RWPE2 (cell line): ENCODE measurements at regions not wholly inside any gene's neighbourhood (a gene's known extent, or its start where the extent isn't known, plus 50 kb on each side); places are given as distances from the start of the nearest gene placed in this dataset.

ENCODE experiments used
- ATAC-seq: fragments of 200-7000 bp; cut with Tn5 transposase; 3 replicates; pipeline ENCODE4 v1.9.1; 2021; ENCODE audit warnings: low read depth
- DNase-seq: peaks from one replicate; pipeline ENCODE4 v3.0.0-alpha.2; 2020; ENCODE audit warnings: low spot score
- H3K27ac ChIP-seq: fragments of 450-650 bp; 2 replicates; pipeline ENCODE4 v1.5.1; 2017; ENCODE audit warnings: mild to moderate bottlenecking; ENCODE audit not compliant: poor library complexity, severe bottlenecking
- H3K27me3 ChIP-seq: fragments of 250-450 bp; sonication (Bioruptor Pico); 2 replicates; pipeline ENCODE4 v1.5.1; 2021; ENCODE audit warnings: mild to moderate bottlenecking, moderate library complexity; ENCODE audit not compliant: insufficient read depth, poor library complexity, severe bottlenecking
- H3K36me3 ChIP-seq: fragments of 250-450 bp; sonication (Bioruptor Pico); 2 replicates; pipeline ENCODE4 v1.5.1; 2020; ENCODE audit warnings: low read depth, mild to moderate bottlenecking, moderate library complexity
- H3K4me1 ChIP-seq: fragments of 250-450 bp; sonication (Bioruptor Pico); 2 replicates; pipeline ENCODE4 v1.5.1; 2021; ENCODE audit warnings: mild to moderate bottlenecking, moderate library complexity; ENCODE audit not compliant: insufficient read depth, poor library complexity, severe bottlenecking
- H3K4me3 ChIP-seq: fragments of 250-450 bp; sonication (Bioruptor Pico); 2 replicates; pipeline ENCODE4 v1.5.1; 2021; ENCODE audit warnings: mild to moderate bottlenecking, moderate library complexity; ENCODE audit not compliant: severe bottlenecking
- H3K9me3 ChIP-seq: fragments of 250-450 bp; sonication (Bioruptor Pico); 2 replicates; pipeline ENCODE4 v1.5.1; 2021; ENCODE audit warnings: mild to moderate bottlenecking, moderate library complexity; ENCODE audit not compliant: severe bottlenecking
- CTCF ChIP-seq: fragments of 450-650 bp; IDR thresholded peaks from one replicate; pipeline ENCODE4 v1.5.1; 2017; ENCODE audit warnings: mild to moderate bottlenecking, moderate library complexity; ENCODE audit not compliant: poor library complexity, severe bottlenecking

GRCh38 chr10:31742255-31742654 lies 186.4 kb downstream of the ARHGAP12 start:
- no peaks in the 10 kb centered on the region for H3K9me3 ChIP-seq
- TF ChIP-seq CTCF, result no peak
- ATAC-seq, result no peak

GRCh38 chr10:31741473-31741872 lies 187.2 kb downstream of the ARHGAP12 start:
- Histone ChIP-seq H3K27ac (no peak overlapping the region), H3K4me1 (peaks cover 12% of the 10 kb centered on the region), H3K9me3 (no peaks in the 10 kb centered on the region), H3K36me3 (no peaks in the 10 kb centered on the region), H3K27me3 (no peaks in the 10 kb centered on the region), H3K4me3 (no peak overlapping the region)
- ATAC-seq (no peak), DNase-seq (no peak)
- TF ChIP-seq CTCF, result no peak

More at GRCh38 chr10:31742255-31742654, 186.4 kb downstream of the ARHGAP12 start:
- H3K36me3 ChIP-seq, result no peaks in the 10 kb centered on the region
- H3K4me1 ChIP-seq, result peaks cover 12% of the 10 kb centered on the region
- no peaks in the 10 kb centered on the region for H3K27me3 ChIP-seq
- H3K27ac ChIP-seq, result no peak overlapping the region
- no peak overlapping the region for H3K4me3 ChIP-seq
- DNase-seq, result no peak

- TF ChIP-seq CTCF, result no peak
- no peaks in the 10 kb centered on the region for H3K27me3 ChIP-seq
- ATAC-seq, result no peak
- DNase-seq, result no peak
- no peak overlapping the region for H3K4me3 ChIP-seq
- H3K36me3 ChIP-seq, result no peaks in the 10 kb centered on the region
- no peaks in the 10 kb centered on the region for H3K4me1 ChIP-seq
- no peaks in the 10 kb centered on the region for H3K9me3 ChIP-seq
- no peak overlapping the region for H3K27ac ChIP-seq
Measured at GRCh38 chr10:31739711-31740110, 188.9 kb downstream of the ARHGAP12 start.

GRCh38 chr10:31739146-31739545 lies 189.5 kb downstream of the ARHGAP12 start:
- no peaks in the 10 kb centered on the region for H3K36me3 ChIP-seq
- ATAC-seq, result no peak
- DNase-seq, result no peak
- no peaks in the 10 kb centered on the region for H3K4me1 ChIP-seq
- H3K27me3 ChIP-seq, result no peaks in the 10 kb centered on the region
- H3K4me3 ChIP-seq, result no peak overlapping the region
- no peak for TF ChIP-seq CTCF
- H3K27ac ChIP-seq, result no peak overlapping the region
- H3K9me3 ChIP-seq, result no peaks in the 10 kb centered on the region

- no peaks in the 10 kb centered on the region for H3K27me3 ChIP-seq
- H3K4me3 ChIP-seq, result no peak overlapping the region
- DNase-seq (no peak), ATAC-seq (no peak)
- TF ChIP-seq CTCF, result no peak
- H3K9me3 ChIP-seq, result no peaks in the 10 kb centered on the region
- no peaks in the 10 kb centered on the region for H3K4me1 ChIP-seq
- no peak overlapping the region for H3K27ac ChIP-seq
- H3K36me3 ChIP-seq, result no peaks in the 10 kb centered on the region
Measured at GRCh38 chr10:31731711-31732110, 196.9 kb downstream of the ARHGAP12 start.
